ENCODE measurements at regions not wholly inside any gene's neighbourhood (a gene's known extent, or its start where the extent isn't known, plus 50 kb on each side); places are given as distances from the start of the nearest gene placed in this dataset.

DNA sequence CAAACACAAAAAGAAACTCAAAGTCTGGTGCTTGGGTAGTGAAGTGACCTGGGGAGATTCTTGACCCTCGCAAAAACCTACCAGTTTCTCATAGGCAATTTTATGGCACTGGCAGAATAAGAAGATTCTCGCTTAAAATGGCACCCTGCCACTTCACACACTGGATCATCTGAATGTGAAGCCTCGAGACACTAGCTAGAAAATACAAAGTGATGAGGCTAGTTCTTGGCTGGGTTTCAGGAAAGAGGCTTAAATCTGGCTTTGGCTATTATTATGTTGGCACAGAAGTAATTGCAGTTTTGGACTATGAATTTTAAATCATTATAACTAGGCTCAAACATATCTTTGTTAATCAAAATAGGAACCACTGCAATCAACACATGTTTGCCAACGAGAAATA is 634.7 kb upstream of the BOD1L1 start (continued):
- TF ChIP-seq, protein P1, sequence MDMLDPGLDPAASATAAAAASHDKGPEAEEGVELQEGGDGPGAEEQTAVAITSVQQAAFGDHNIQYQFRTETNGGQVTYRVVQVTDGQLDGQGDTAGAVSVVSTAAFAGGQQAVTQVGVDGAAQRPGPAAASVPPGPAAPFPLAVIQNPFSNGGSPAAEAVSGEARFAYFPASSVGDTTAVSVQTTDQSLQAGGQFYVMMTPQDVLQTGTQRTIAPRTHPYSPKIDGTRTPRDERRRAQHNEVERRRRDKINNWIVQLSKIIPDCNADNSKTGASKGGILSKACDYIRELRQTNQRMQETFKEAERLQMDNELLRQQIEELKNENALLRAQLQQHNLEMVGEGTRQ (IDR thresholded peaks at IDR 0.05; ENCODE audit: borderline replicate concordance, low read depth, low read length): no peak

DNA sequence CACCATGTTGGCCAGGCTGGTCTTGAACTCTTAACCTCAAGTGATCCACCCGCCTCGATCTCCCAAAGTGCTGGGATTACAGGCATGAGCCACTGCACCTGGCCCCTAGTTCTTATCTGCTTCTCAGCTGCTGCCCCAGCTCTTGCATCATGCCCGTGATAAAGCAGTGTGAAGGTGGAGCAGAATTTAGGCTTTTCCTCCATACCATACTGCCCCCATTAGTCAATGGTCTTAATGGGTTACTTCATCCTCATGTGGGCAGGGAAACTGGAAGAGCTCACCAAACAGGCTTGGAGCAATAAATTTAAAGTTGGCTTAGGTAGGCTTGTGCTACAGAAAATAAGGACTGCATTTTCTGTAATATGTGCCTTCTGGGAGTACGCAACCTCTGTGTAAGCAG is 636.9 kb upstream of the BOD1L1 start:
- TF ChIP-seq, protein P2, sequence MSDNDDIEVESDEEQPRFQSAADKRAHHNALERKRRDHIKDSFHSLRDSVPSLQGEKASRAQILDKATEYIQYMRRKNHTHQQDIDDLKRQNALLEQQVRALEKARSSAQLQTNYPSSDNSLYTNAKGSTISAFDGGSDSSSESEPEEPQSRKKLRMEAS (IDR thresholded peaks at IDR 0.05; ENCODE audit: low read depth): no peak
- TF ChIP-seq, protein P3, sequence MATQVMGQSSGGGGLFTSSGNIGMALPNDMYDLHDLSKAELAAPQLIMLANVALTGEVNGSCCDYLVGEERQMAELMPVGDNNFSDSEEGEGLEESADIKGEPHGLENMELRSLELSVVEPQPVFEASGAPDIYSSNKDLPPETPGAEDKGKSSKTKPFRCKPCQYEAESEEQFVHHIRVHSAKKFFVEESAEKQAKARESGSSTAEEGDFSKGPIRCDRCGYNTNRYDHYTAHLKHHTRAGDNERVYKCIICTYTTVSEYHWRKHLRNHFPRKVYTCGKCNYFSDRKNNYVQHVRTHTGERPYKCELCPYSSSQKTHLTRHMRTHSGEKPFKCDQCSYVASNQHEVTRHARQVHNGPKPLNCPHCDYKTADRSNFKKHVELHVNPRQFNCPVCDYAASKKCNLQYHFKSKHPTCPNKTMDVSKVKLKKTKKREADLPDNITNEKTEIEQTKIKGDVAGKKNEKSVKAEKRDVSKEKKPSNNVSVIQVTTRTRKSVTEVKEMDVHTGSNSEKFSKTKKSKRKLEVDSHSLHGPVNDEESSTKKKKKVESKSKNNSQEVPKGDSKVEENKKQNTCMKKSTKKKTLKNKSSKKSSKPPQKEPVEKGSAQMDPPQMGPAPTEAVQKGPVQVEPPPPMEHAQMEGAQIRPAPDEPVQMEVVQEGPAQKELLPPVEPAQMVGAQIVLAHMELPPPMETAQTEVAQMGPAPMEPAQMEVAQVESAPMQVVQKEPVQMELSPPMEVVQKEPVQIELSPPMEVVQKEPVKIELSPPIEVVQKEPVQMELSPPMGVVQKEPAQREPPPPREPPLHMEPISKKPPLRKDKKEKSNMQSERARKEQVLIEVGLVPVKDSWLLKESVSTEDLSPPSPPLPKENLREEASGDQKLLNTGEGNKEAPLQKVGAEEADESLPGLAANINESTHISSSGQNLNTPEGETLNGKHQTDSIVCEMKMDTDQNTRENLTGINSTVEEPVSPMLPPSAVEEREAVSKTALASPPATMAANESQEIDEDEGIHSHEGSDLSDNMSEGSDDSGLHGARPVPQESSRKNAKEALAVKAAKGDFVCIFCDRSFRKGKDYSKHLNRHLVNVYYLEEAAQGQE (IDR thresholded peaks at IDR 0.05; ENCODE audit: low read depth, low read length): no peak
- TF ChIP-seq EP300 (IDR thresholded peaks at IDR 0.05; ENCODE audit: borderline replicate concordance in 1 of 2, low read depth in 1 of 2, low read length in 1 of 2): no peak
- TF ChIP-seq POLR2AphosphoS5 (IDR thresholded peaks at IDR 0.05; ENCODE audit: low read depth, low read length): no peak
- no peak for TF ChIP-seq JUND (IDR thresholded peaks at IDR 0.05)
- no peak for TF ChIP-seq EZH2phosphoT487 (IDR thresholded peaks at IDR 0.05; ENCODE audit: borderline replicate concordance, low read depth)
- no peak for TF ChIP-seq MEF2A (IDR thresholded peaks at IDR 0.05; ENCODE audit: borderline replicate concordance, low read depth)
- TF ChIP-seq RFX5 (IDR thresholded peaks at IDR 0.05; ENCODE audit: low read length): no peak
- no peak for TF ChIP-seq RCOR1 (IDR thresholded peaks at IDR 0.05; ENCODE audit: low read length)
- TF ChIP-seq TEAD4 (IDR thresholded peaks at IDR 0.05; ENCODE audit: borderline replicate concordance, insufficient read depth): no peak
- no peak for TF ChIP-seq SMC3 (IDR thresholded peaks at IDR 0.05; ENCODE audit: low read depth, low read length)
- TF ChIP-seq, protein P1 (IDR thresholded peaks at IDR 0.05; ENCODE audit: borderline replicate concordance, low read depth, low read length): no peak
- ChIA-PET CTCF (interaction anchor here (0.7 kb wide), 1 partner anchor 610 kb away, joined by 3 read pairs; no protein-coding TSS in a partner anchor), POLR2A (no interaction called here)
- Histone ChIP-seq H3K27me3 (ENCODE audit: insufficient read depth) (no peaks in the 10 kb centered on the region), H3K4me3 (ENCODE audit: low read depth in 2 of 2, low read length in 1 of 2) (no peak overlapping the region), H4K20me1 (ENCODE audit: insufficient read depth) (no peaks in the 10 kb centered on the region), H3K27ac (ENCODE audit: low read depth in 2 of 2, low read length in 1 of 2) (no peak overlapping the region), H3K9ac (no peak overlapping the region), H2AFZ (ENCODE audit: low read depth) (no peak overlapping the region), H3K9me2 (no peaks in the 10 kb centered on the region), H3K79me2 (ENCODE audit: insufficient read depth) (no peaks in the 10 kb centered on the region), H3K9me3 (no peaks in the 10 kb centered on the region), H3K4me1 (ENCODE audit: control insufficient read depth in 1 of 2, insufficient read depth in 2 of 2, low read depth in 1 of 2, low read length in 1 of 2) (no peaks in the 10 kb centered on the region), H3K36me3 (replicated peaks in 1 of 2; ENCODE audit: control insufficient read depth in 1 of 2, insufficient read depth in 2 of 2, low read length in 1 of 2) (no peaks in the 10 kb centered on the region), H3K4me2 (no peak overlapping the region), H3F3A (replicated peaks; ENCODE audit: insufficient read depth) (no peaks in the 10 kb centered on the region)
- no peak for DNase-seq
- WGBS (ENCODE audit: low lambda C conversion rate): 68% methylated on average over 4 of the region's 4 CpGs

Data from SK-N-SH (cell line).